ENCODE measurements at regions not wholly inside any gene's neighbourhood (a gene's known extent, or its start where the extent isn't known, plus 50 kb on each side); places are given as distances from the start of the nearest gene placed in this dataset.

DNA sequence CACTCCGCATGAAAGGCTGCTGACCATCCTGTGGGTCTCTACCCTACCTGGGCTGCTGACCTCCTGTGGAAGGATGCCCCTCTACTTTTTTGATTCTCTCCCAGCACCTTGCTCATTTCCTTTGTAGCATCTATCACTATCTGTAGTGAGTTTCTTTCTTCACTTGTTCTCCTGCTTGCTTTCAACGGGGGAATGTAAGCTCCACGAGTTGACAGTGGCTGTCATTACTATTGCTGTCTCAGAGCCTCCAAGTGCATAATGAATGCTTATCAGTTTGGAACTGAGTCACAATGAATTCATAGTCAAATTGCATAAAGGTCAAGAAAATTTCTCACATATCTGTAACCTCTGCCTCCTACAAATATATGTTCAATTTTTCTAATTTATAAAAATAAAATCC, 477.7 kb downstream of the PLCL1 start:
- Histone ChIP-seq H3K4me2 (ENCODE audit: low read length) (no peak overlapping the region), H2AFZ (ENCODE audit: low read length) (no peak overlapping the region)

DNA sequence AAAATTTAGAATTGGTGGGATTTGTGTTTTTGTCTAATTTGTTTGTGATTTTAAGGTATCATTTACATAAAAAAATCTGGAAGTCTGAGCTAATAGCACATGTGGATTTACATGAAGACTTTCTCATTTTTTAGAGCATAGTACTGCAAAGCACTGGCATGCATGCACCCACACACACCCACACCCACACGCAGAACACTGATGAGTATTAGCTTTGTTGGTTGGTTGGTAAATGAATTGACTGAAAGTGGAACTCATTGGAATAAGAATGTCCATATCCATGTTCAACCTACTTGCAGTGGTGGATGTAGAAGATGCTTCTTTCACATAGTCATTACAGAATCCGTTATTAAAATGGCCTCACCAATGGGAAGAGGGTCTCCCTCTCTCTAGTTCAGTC, 475.8 kb downstream of the PLCL1 start:
- Histone ChIP-seq H3K9me3 (ENCODE audit: low read length) (no peaks in the 10 kb centered on the region), H4K20me1 (ENCODE audit: insufficient read depth, low read length) (no peaks in the 10 kb centered on the region), H3K4me1 (ENCODE audit: insufficient read depth, low read length, severe bottlenecking) (no peaks in the 10 kb centered on the region), H3K4me2 (ENCODE audit: low read length) (no peak overlapping the region), H3F3A (ENCODE audit: insufficient read depth, low read length) (no peaks in the 10 kb centered on the region), H3K27ac (ENCODE audit: low read depth, low read length, poor library complexity, severe bottlenecking) (no peak overlapping the region), H2AFZ (ENCODE audit: low read length) (no peak overlapping the region), H3K9ac (ENCODE audit: low read length) (no peak overlapping the region), H3K9me2 (ENCODE audit: low read depth, low read length) (no peaks in the 10 kb centered on the region), H3K4me3 (ENCODE audit: low read depth, low read length, poor library complexity, severe bottlenecking) (no peak overlapping the region), H3K36me3 (ENCODE audit: insufficient read depth, low read length) (no peaks in the 10 kb centered on the region), H3K79me2 (ENCODE audit: insufficient read depth, low read length) (no peaks in the 10 kb centered on the region), H3K27me3 (ENCODE audit: insufficient read depth, low read length) (no peaks in the 10 kb centered on the region)
- TF ChIP-seq EZH2 (IDR thresholded peaks at IDR 0.05; ENCODE audit: borderline replicate concordance, low read length) = no peak
- TF ChIP-seq, protein P1, sequence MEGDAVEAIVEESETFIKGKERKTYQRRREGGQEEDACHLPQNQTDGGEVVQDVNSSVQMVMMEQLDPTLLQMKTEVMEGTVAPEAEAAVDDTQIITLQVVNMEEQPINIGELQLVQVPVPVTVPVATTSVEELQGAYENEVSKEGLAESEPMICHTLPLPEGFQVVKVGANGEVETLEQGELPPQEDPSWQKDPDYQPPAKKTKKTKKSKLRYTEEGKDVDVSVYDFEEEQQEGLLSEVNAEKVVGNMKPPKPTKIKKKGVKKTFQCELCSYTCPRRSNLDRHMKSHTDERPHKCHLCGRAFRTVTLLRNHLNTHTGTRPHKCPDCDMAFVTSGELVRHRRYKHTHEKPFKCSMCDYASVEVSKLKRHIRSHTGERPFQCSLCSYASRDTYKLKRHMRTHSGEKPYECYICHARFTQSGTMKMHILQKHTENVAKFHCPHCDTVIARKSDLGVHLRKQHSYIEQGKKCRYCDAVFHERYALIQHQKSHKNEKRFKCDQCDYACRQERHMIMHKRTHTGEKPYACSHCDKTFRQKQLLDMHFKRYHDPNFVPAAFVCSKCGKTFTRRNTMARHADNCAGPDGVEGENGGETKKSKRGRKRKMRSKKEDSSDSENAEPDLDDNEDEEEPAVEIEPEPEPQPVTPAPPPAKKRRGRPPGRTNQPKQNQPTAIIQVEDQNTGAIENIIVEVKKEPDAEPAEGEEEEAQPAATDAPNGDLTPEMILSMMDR (IDR thresholded peaks at IDR 0.05; ENCODE audit: low read length) = no peak

More for the DNA sequence above, 477.7 kb downstream of the PLCL1 start:
- Histone ChIP-seq H3K79me2 (ENCODE audit: insufficient read depth, low read length) (no peaks in the 10 kb centered on the region), H4K20me1 (ENCODE audit: insufficient read depth, low read length) (no peaks in the 10 kb centered on the region), H3K9ac (ENCODE audit: low read length) (no peak overlapping the region), H3K36me3 (ENCODE audit: insufficient read depth, low read length) (no peaks in the 10 kb centered on the region), H3K4me1 (ENCODE audit: insufficient read depth, low read length, severe bottlenecking) (no peaks in the 10 kb centered on the region), H3K9me3 (ENCODE audit: low read length) (no peaks in the 10 kb centered on the region), H3K9me2 (ENCODE audit: low read depth, low read length) (no peaks in the 10 kb centered on the region), H3K27ac (ENCODE audit: low read depth, low read length, poor library complexity, severe bottlenecking) (no peak overlapping the region), H3K4me3 (ENCODE audit: low read depth, low read length, poor library complexity, severe bottlenecking) (no peak overlapping the region), H3F3A (ENCODE audit: insufficient read depth, low read length) (no peaks in the 10 kb centered on the region), H3K27me3 (ENCODE audit: insufficient read depth, low read length) (no peaks in the 10 kb centered on the region)
- TF ChIP-seq EZH2 (IDR thresholded peaks at IDR 0.05; ENCODE audit: borderline replicate concordance, low read length) = no peak
- TF ChIP-seq, protein P1 (IDR thresholded peaks at IDR 0.05; ENCODE audit: low read length) = no peak

DNA sequence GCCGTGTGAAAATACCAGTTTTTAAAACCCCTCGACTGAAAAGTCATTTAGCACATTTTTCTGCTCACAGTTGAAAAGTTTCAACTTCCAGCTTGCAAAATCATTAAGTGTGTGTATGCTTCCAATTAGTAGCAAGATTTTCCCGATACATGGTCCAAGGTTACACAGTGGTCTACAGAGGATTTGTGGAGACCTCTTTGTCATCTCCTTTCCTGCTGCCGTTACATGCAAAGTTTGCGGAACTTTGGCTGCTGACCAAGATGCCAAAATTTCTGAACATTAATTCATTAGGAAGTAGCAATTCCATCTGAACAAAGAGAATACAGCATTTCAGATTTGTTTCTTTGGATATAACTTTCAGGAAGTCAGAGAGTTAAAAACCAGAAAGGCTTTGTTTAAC, 474.6 kb downstream of the PLCL1 start:
- Histone ChIP-seq H3K27me3 (ENCODE audit: insufficient read depth, low read length) (no peaks in the 10 kb centered on the region), H2AFZ (ENCODE audit: low read length) (no peak overlapping the region), H3K4me3 (ENCODE audit: low read depth, low read length, poor library complexity, severe bottlenecking) (no peak overlapping the region), H3K79me2 (ENCODE audit: insufficient read depth, low read length) (no peaks in the 10 kb centered on the region), H3K36me3 (ENCODE audit: insufficient read depth, low read length) (no peaks in the 10 kb centered on the region), H3K9me2 (ENCODE audit: low read depth, low read length) (no peaks in the 10 kb centered on the region), H3K4me1 (ENCODE audit: insufficient read depth, low read length, severe bottlenecking) (no peaks in the 10 kb centered on the region), H4K20me1 (ENCODE audit: insufficient read depth, low read length) (no peaks in the 10 kb centered on the region), H3F3A (ENCODE audit: insufficient read depth, low read length) (no peaks in the 10 kb centered on the region), H3K9ac (ENCODE audit: low read length) (no peak overlapping the region), H3K9me3 (ENCODE audit: low read length) (no peaks in the 10 kb centered on the region), H3K27ac (ENCODE audit: low read depth, low read length, poor library complexity, severe bottlenecking) (no peak overlapping the region), H3K4me2 (ENCODE audit: low read length) (no peak overlapping the region)
- TF ChIP-seq EZH2 (IDR thresholded peaks at IDR 0.05; ENCODE audit: borderline replicate concordance, low read length) = no peak
- TF ChIP-seq, protein P1 (IDR thresholded peaks at IDR 0.05; ENCODE audit: low read length) = no peak

Data from OCI-LY1 (cell line).